ENCODE measurements at regions not wholly inside any gene's neighbourhood (a gene's known extent, or its start where the extent isn't known, plus 50 kb on each side); places are given as distances from the start of the nearest gene placed in this dataset.
"Not testable (repeated sequence)": the region's sequence is repeated elsewhere in the genome, so short reads cannot be mapped to it uniquely, and the experiment has no call there.

- no peak overlapping the region for H3K27ac ChIP-seq (ENCODE audit: low read depth in 1 of 2, low read length in 2 of 2)
- TF ChIP-seq CTCF (IDR thresholded peaks at IDR 0.05; ENCODE audit: low read depth, low read length, missing input control) (no peak), EGR1 (IDR thresholded peaks at IDR 0.05; ENCODE audit: low read depth in 2 of 2) (no peak), NR2F2 (IDR thresholded peaks at IDR 0.05) (no peak), RXRA (IDR thresholded peaks at IDR 0.05) (no peak), SP1 (IDR thresholded peaks at IDR 0.05) (no peak), HNF4G (IDR thresholded peaks at IDR 0.05) (no peak), TAF1 (conservative IDR thresholded peaks at IDR 0.05) (no peak), HNF4A (conservative IDR thresholded peaks at IDR 0.05) (no peak), GABPA (IDR thresholded peaks at IDR 0.05 in 1 of 2, conservative IDR thresholded peaks at IDR 0.05 in 1 of 2) (no peak), FOXA2 (IDR thresholded peaks at IDR 0.05) (no peak), YY1 (IDR thresholded peaks at IDR 0.05) (no peak), FOXA1 (IDR thresholded peaks at IDR 0.05) (no peak)
These were observed 58.0 kb upstream of the XIAP start for GRCh38 chrX:123801901-123802300.

GRCh38 chrX:123803331-123803983 is 56.4 kb upstream of the XIAP start:
- H3K4me3 ChIP-seq (ENCODE audit: low read depth in 1 of 3, low read length in 3 of 3) = no peak overlapping the region
- H3K27me3 ChIP-seq (ENCODE audit: control insufficient read depth in 4 of 4, insufficient read depth in 4 of 4, low read length in 3 of 4) = no peaks in the 10 kb centered on the region
- no peak overlapping the region for H3K9ac ChIP-seq (ENCODE audit: low read depth in 1 of 2, low read length in 2 of 2)
- no peak for DNase-seq (ENCODE audit: low spot score)
- no peaks in the 10 kb centered on the region for H3K4me1 ChIP-seq (ENCODE audit: control insufficient read depth in 4 of 4, insufficient read depth in 4 of 4, low read length in 3 of 4)
- WGBS = 42% methylated on average over 4 of the region's 4 CpGs
- H3K27ac ChIP-seq (ENCODE audit: low read depth in 1 of 2, low read length in 2 of 2) = no peak overlapping the region
- no peaks in the 10 kb centered on the region for H3K36me3 ChIP-seq (ENCODE audit: control insufficient read depth in 4 of 4, insufficient read depth in 3 of 4, low read depth in 1 of 4, low read length in 3 of 4)
- H3K9me3 ChIP-seq (ENCODE audit: control insufficient read depth in 4 of 4, low read length in 3 of 4) = no peaks in the 10 kb centered on the region
- TF ChIP-seq RAD21 (IDR thresholded peaks at IDR 0.05) (no peak), TAF1 (conservative IDR thresholded peaks at IDR 0.05) (no peak), SP1 (IDR thresholded peaks at IDR 0.05) (no peak), ZBTB33 (IDR thresholded peaks at IDR 0.05) (no peak), GABPA (IDR thresholded peaks at IDR 0.05 in 1 of 2, conservative IDR thresholded peaks at IDR 0.05 in 1 of 2) (no peak), YY1 (IDR thresholded peaks at IDR 0.05) (no peak), REST (IDR thresholded peaks at IDR 0.05) (no peak), MAX (IDR thresholded peaks at IDR 0.05) (no peak), FOXA1 (IDR thresholded peaks at IDR 0.05) (no peak)

More at GRCh38 chrX:123801901-123802300, 58.0 kb upstream of the XIAP start:
- WGBS = 80% methylated on average over 2 of the region's 2 CpGs
- no peak for DNase-seq (ENCODE audit: low spot score)
- H3K27me3 ChIP-seq (ENCODE audit: control insufficient read depth in 4 of 4, insufficient read depth in 4 of 4, low read length in 3 of 4) = no peaks in the 10 kb centered on the region
- H3K9ac ChIP-seq (ENCODE audit: low read depth in 1 of 2, low read length in 2 of 2) = no peak overlapping the region
- H3K4me1 ChIP-seq (ENCODE audit: control insufficient read depth in 4 of 4, insufficient read depth in 4 of 4, low read length in 3 of 4) = no peaks in the 10 kb centered on the region
- H3K36me3 ChIP-seq (ENCODE audit: control insufficient read depth in 4 of 4, insufficient read depth in 3 of 4, low read depth in 1 of 4, low read length in 3 of 4) = no peaks in the 10 kb centered on the region
- H3K4me3 ChIP-seq (ENCODE audit: low read depth in 1 of 3, low read length in 3 of 3) = no peak overlapping the region
- no peaks in the 10 kb centered on the region for H3K9me3 ChIP-seq (ENCODE audit: control insufficient read depth in 4 of 4, low read length in 3 of 4)

- not testable (repeated sequence) for H3K27ac ChIP-seq (ENCODE audit: low read depth in 1 of 2, low read length in 2 of 2); DNase-seq (ENCODE audit: low spot score); H3K36me3 ChIP-seq (ENCODE audit: control insufficient read depth in 4 of 4, insufficient read depth in 3 of 4, low read depth in 1 of 4, low read length in 3 of 4); H3K9ac ChIP-seq (ENCODE audit: low read depth in 1 of 2, low read length in 2 of 2); H3K4me1 ChIP-seq (ENCODE audit: control insufficient read depth in 4 of 4, insufficient read depth in 4 of 4, low read length in 3 of 4); H3K4me3 ChIP-seq (ENCODE audit: low read depth in 1 of 3, low read length in 3 of 3); H3K27me3 ChIP-seq (ENCODE audit: control insufficient read depth in 4 of 4, insufficient read depth in 4 of 4, low read length in 3 of 4); H3K9me3 ChIP-seq (ENCODE audit: control insufficient read depth in 4 of 4, low read length in 3 of 4)
- WGBS = 91% methylated on average over 4 of the region's 4 CpGs
These were observed 55.9 kb upstream of the XIAP start for GRCh38 chrX:123803984-123804365.
